ENCODE measurements at regions not wholly inside any gene's neighbourhood (a gene's known extent, or its start where the extent isn't known, plus 50 kb on each side); places are given as distances from the start of the nearest gene placed in this dataset.

GRCh38 chrX:27086237-27086636 lies 376.9 kb downstream of the PPP4R3C start:
- no peak overlapping the region for H3K27ac Mint-ChIP-seq
- H3K36me3 Mint-ChIP-seq (ENCODE audit: insufficient read depth in 2 of 2): no peaks in the 10 kb centered on the region
- no peaks in the 10 kb centered on the region for H3K27me3 Mint-ChIP-seq (ENCODE audit: low read depth)
- H3K4me3 Mint-ChIP-seq: no peak overlapping the region
- ATAC-seq (replicated peaks in 1 of 2) (no peak), DNase-seq (no peak)
- H3K9me3 Mint-ChIP-seq: no peaks in the 10 kb centered on the region
- H3K4me1 Mint-ChIP-seq (ENCODE audit: low read depth): no peaks in the 10 kb centered on the region

DNA sequence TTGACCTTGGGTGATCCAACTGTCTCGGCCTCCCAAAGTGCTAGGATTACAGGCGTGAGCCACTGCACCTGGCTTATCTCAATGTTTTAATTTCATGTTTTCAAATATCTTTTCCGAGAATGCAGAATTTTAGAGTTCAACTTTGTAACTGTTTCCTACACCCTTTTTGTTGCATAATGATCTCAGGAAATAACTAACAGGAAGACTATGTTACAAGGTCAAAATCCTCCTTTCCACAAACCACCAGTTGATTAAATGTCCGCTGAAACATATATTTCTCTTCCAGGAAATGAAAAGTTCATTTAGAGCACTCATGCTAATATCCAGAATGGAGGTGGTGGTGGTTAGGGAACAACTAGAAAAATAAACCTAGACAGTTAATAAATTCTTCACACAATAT lies 377.8 kb downstream of the PPP4R3C start:
- Mint-ChIP-seq H3K9me3 (no peaks in the 10 kb centered on the region), H3K36me3 (ENCODE audit: insufficient read depth in 2 of 2) (no peaks in the 10 kb centered on the region), H3K4me1 (ENCODE audit: low read depth) (no peaks in the 10 kb centered on the region), H3K27me3 (ENCODE audit: low read depth) (no peaks in the 10 kb centered on the region), H3K27ac (no peak overlapping the region), H3K4me3 (no peak overlapping the region)
- no peak for ATAC-seq (replicated peaks in 1 of 2)
- DNase-seq: no peak

GRCh38 chrX:27078371-27078770 lies 384.8 kb downstream of the PPP4R3C start:
- H3K4me3 Mint-ChIP-seq: no peak overlapping the region

DNA sequence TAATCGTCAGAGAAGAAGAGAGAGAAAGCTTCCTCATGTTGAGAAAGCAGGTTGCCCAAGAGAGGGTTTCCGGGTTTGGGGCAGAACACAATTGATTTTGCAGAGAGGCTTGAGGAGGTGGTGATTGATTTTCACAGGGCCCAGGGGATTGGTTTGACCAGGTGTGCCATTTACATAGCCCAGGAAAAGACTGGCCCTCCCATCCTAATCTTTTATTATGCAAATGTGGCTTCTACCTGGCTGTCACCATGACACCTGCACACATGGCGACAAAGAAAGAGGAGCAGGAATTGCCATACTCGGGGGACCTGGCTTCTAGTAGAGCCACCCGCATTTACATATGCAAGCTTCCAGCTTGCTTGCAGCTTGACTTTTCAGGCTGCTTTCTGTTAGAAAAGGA lies 405.3 kb downstream of the PPP4R3C start:
- H3K27ac Mint-ChIP-seq: no peak overlapping the region
- H3K27me3 Mint-ChIP-seq (ENCODE audit: low read depth): no peaks in the 10 kb centered on the region
- H3K4me1 Mint-ChIP-seq (ENCODE audit: low read depth): no peaks in the 10 kb centered on the region
- no peaks in the 10 kb centered on the region for H3K36me3 Mint-ChIP-seq (ENCODE audit: insufficient read depth in 2 of 2)
- no peak for ATAC-seq (replicated peaks in 1 of 2)
- peaks cover 0 to 3% of the 10 kb centered on the region in 2 donors for H3K9me3 Mint-ChIP-seq
- DNase-seq: no peak
- H3K4me3 Mint-ChIP-seq: no peak overlapping the region

More at GRCh38 chrX:27078371-27078770, 384.8 kb downstream of the PPP4R3C start:
- ATAC-seq (replicated peaks in 1 of 2) (no peak), DNase-seq (no peak)
- H3K4me1 Mint-ChIP-seq (ENCODE audit: low read depth): no peaks in the 10 kb centered on the region
- H3K36me3 Mint-ChIP-seq (ENCODE audit: insufficient read depth in 2 of 2): no peaks in the 10 kb centered on the region
- peaks cover 0 to 3% of the 10 kb centered on the region in 2 donors for H3K9me3 Mint-ChIP-seq
- no peaks in the 10 kb centered on the region for H3K27me3 Mint-ChIP-seq (ENCODE audit: low read depth)
- H3K27ac Mint-ChIP-seq: no peak overlapping the region

GRCh38 chrX:27039332-27039731 lies 423.8 kb downstream of the PPP4R3C start:
- H3K4me3 Mint-ChIP-seq: no peak overlapping the region
- ATAC-seq (replicated peaks in 1 of 2) (no peak), DNase-seq (no peak)
- H3K9me3 Mint-ChIP-seq: no peaks in the 10 kb centered on the region
- H3K27ac Mint-ChIP-seq: no peak overlapping the region
- H3K27me3 Mint-ChIP-seq (ENCODE audit: low read depth): no peaks in the 10 kb centered on the region
- H3K36me3 Mint-ChIP-seq (ENCODE audit: insufficient read depth in 2 of 2): no peaks in the 10 kb centered on the region
- H3K4me1 Mint-ChIP-seq (ENCODE audit: low read depth): no peaks in the 10 kb centered on the region

DNA sequence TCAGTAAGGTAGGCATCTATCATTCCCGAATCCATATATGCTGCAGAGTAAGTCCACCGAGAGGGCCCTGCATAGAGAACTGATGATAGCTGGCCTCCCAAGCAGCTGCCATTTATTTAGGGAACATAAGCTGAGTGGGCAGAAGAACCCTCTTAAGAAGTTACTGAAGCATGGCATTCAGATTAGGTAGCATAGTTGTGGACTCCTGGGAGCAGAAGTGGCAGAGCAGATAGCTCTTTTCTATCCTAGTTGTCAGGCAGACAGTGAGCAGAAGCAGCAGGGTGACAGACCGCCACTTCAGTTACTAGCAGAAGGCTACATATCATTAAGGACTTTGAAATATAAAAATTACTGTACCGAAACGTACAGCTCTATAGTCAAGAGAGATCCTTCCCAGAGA lies 454.7 kb downstream of the PPP4R3C start:
- no peaks in the 10 kb centered on the region for H3K36me3 Mint-ChIP-seq (ENCODE audit: insufficient read depth in 2 of 2)
- H3K4me3 Mint-ChIP-seq: no peak overlapping the region
- no peak for ATAC-seq (replicated peaks in 1 of 2)
- no peaks in the 10 kb centered on the region for H3K27me3 Mint-ChIP-seq (ENCODE audit: low read depth)
- no peak for DNase-seq
- no peaks in the 10 kb centered on the region for H3K4me1 Mint-ChIP-seq (ENCODE audit: low read depth)
- H3K27ac Mint-ChIP-seq: no peak overlapping the region
- peaks cover 0 to 2% of the 10 kb centered on the region in 2 donors for H3K9me3 Mint-ChIP-seq

DNA sequence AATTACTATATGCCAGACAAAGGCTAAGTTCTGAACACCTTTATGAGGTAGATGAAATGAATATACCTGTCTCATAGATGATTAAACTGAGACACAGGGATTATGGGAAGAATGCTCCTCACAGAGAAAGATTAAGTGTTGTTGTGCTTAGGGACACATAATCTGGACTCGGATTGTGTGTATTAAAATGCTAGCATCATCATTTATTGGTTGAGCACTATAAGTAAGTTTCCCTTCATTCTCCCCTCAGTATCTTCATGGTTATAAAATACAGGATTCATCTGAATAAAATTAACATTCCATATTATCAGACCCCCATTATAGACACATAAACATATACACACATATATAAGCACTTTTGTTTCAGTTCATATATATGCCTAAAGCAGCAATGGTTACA lies 463.5 kb downstream of the PPP4R3C start:
- H3K9me3 Mint-ChIP-seq: peaks cover 2 to 13% of the 10 kb centered on the region in 2 donors
- no peak for ATAC-seq (replicated peaks in 1 of 2)
- no peak for DNase-seq
- no peak overlapping the region for H3K4me3 Mint-ChIP-seq
- no peaks in the 10 kb centered on the region for H3K36me3 Mint-ChIP-seq (ENCODE audit: insufficient read depth in 2 of 2)
- no peak overlapping the region for H3K27ac Mint-ChIP-seq
- H3K4me1 Mint-ChIP-seq (ENCODE audit: low read depth): no peaks in the 10 kb centered on the region
- no peaks in the 10 kb centered on the region for H3K27me3 Mint-ChIP-seq (ENCODE audit: low read depth)

DNA sequence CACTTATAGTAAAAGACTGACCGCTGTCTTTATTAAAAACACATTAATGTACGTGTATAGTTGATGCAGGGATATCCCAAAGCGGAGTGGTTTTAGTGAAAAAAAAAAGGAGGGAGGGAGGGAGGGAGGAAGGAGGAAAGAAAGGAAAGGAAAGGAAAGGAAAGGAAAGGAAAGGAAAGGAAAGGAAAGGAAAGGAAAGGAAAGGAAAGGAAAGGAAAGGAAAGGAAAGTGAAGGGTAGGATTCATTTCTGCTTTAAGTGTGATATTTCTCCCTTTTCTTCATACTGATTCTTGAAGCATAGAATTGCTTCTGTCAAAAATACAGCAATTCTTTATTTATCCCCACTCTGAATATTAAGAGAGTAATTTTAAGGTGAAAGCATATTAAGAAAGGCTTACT lies 504.9 kb downstream of the PPP4R3C start:
- no peaks in the 10 kb centered on the region for H3K4me1 Mint-ChIP-seq (ENCODE audit: low read depth)
- no peak overlapping the region for H3K4me3 Mint-ChIP-seq
- H3K27ac Mint-ChIP-seq: no peak overlapping the region
- no peaks in the 10 kb centered on the region for H3K36me3 Mint-ChIP-seq (ENCODE audit: insufficient read depth in 2 of 2)
- ATAC-seq (replicated peaks in 1 of 2) (no peak), DNase-seq (no peak)
- H3K9me3 Mint-ChIP-seq: peaks cover 2% of the 10 kb centered on the region in 2 donors
- H3K27me3 Mint-ChIP-seq (ENCODE audit: low read depth): no peaks in the 10 kb centered on the region

GRCh38 chrX:26954029-26954428 lies 509.1 kb downstream of the PPP4R3C start:
- ATAC-seq (replicated peaks in 1 of 2) (no peak), DNase-seq (no peak)
- Mint-ChIP-seq H3K27me3 (ENCODE audit: low read depth) (peaks cover 7% of the 10 kb centered on the region), H3K36me3 (ENCODE audit: insufficient read depth in 2 of 2) (peaks cover 0 to under 1% of the 10 kb centered on the region in 2 donors), H3K4me1 (ENCODE audit: low read depth) (no peaks in the 10 kb centered on the region), H3K4me3 (no peak overlapping the region), H3K9me3 (peaks cover 0 to 4% of the 10 kb centered on the region in 2 donors), H3K27ac (no peak overlapping the region)

DNA sequence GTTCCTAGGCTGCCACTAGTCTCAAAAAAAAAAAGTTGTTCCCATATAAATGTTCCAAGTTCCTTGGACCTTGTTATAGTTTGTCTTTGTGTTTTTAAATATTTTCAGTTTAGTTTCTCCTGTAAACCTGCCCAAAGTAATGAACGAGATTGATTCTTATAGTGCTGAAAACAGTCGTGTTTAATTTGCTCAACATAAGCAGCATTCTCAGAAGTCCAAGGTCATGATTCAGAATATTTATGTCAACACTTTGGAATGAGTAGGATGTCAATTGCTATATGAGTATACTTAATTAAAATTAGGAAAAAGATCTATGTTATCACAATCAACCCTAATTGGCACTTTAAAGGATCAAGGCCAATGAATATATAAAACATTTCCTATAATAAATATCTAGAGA lies 510.9 kb downstream of the PPP4R3C start:
- ATAC-seq (replicated peaks in 1 of 2) (no peak), DNase-seq (no peak)
- peaks cover 0 to 2% of the 10 kb centered on the region in 2 donors for H3K36me3 Mint-ChIP-seq (ENCODE audit: insufficient read depth in 2 of 2)
- H3K9me3 Mint-ChIP-seq: peaks cover 2 to 10% of the 10 kb centered on the region in 2 donors
- no peak overlapping the region for H3K4me3 Mint-ChIP-seq
- H3K27me3 Mint-ChIP-seq (ENCODE audit: low read depth): peaks cover 10% of the 10 kb centered on the region
- H3K4me1 Mint-ChIP-seq (ENCODE audit: low read depth): no peaks in the 10 kb centered on the region
- no peak overlapping the region for H3K27ac Mint-ChIP-seq

- H3K4me1 Mint-ChIP-seq (ENCODE audit: low read depth): no peaks in the 10 kb centered on the region
- DNase-seq: no peak
- H3K4me3 Mint-ChIP-seq: no peak overlapping the region
- no peaks in the 10 kb centered on the region for H3K9me3 Mint-ChIP-seq
- no peak for ATAC-seq (replicated peaks in 1 of 2)
- H3K27me3 Mint-ChIP-seq (ENCODE audit: low read depth): no peaks in the 10 kb centered on the region
- no peaks in the 10 kb centered on the region for H3K36me3 Mint-ChIP-seq (ENCODE audit: insufficient read depth in 2 of 2)
- H3K27ac Mint-ChIP-seq: no peak overlapping the region
Measured at GRCh38 chrX:26927419-26927818, 535.7 kb downstream of the PPP4R3C start.

GRCh38 chrX:26925088-26925487 lies 538.1 kb downstream of the PPP4R3C start:
- H3K27me3 Mint-ChIP-seq (ENCODE audit: low read depth): no peaks in the 10 kb centered on the region
- H3K27ac Mint-ChIP-seq: no peak overlapping the region
- no peak for ATAC-seq (replicated peaks in 1 of 2)
- H3K4me3 Mint-ChIP-seq: no peak overlapping the region
- no peaks in the 10 kb centered on the region for H3K36me3 Mint-ChIP-seq (ENCODE audit: insufficient read depth in 2 of 2)
- no peak for DNase-seq
- H3K4me1 Mint-ChIP-seq (ENCODE audit: low read depth): no peaks in the 10 kb centered on the region
- no peaks in the 10 kb centered on the region for H3K9me3 Mint-ChIP-seq

GRCh38 chrX:26922278-26922677 lies 540.9 kb downstream of the PPP4R3C start:
- Mint-ChIP-seq H3K27ac (no peak overlapping the region), H3K4me1 (ENCODE audit: low read depth) (no peaks in the 10 kb centered on the region), H3K36me3 (ENCODE audit: insufficient read depth in 2 of 2) (no peaks in the 10 kb centered on the region), H3K27me3 (ENCODE audit: low read depth) (no peaks in the 10 kb centered on the region), H3K4me3 (no peak overlapping the region), H3K9me3 (no peaks in the 10 kb centered on the region)
- DNase-seq (no peak), ATAC-seq (replicated peaks in 1 of 2) (no peak)

GRCh38 chrX:26918631-26919030 lies 544.5 kb downstream of the PPP4R3C start:
- no peak overlapping the region for H3K4me3 Mint-ChIP-seq
- no peaks in the 10 kb centered on the region for H3K9me3 Mint-ChIP-seq
- no peaks in the 10 kb centered on the region for H3K36me3 Mint-ChIP-seq (ENCODE audit: insufficient read depth in 2 of 2)
- H3K27ac Mint-ChIP-seq: no peak overlapping the region
- H3K27me3 Mint-ChIP-seq (ENCODE audit: low read depth): no peaks in the 10 kb centered on the region
- no peaks in the 10 kb centered on the region for H3K4me1 Mint-ChIP-seq (ENCODE audit: low read depth)
- ATAC-seq (replicated peaks in 1 of 2) (no peak), DNase-seq (no peak)
